HepG2 (cell line): ENCODE measurements at regions not wholly inside any gene's neighbourhood (a gene's known extent, or its start where the extent isn't known, plus 50 kb on each side); places are given as distances from the start of the nearest gene placed in this dataset.

Experiments
- ATAC-seq: fragments of 200-7000 bp; cut with Tn5 transposase; 3 replicates; pipeline ENCODE4 v1.9.1; 2020; ENCODE audit warnings: mild to moderate bottlenecking, moderate library complexity
- BruUV-seq: library from RNA; stranded (reverse); fragments of 400-500 nt; replicated peaks from 2 replicates; lab custom pipeline; 2021; lab: Mats Ljungman, UMichigan
- CTCF ChIA-PET: fragments of 300-600 bp; formaldehyde crosslinking; extraction: SDS; loops from one replicate; lab custom pipeline; 2021; ENCODE audit warnings: low total read pairs, inconsistent platforms, low intra/inter-chr PET ratio; lab: Yijun Ruan, JAX
- POLR2A ChIA-PET: fragments of 350-600 bp; sonication (Branson Sonifier 250); formaldehyde crosslinking; loops from one replicate; lab custom pipeline; 2020; ENCODE audit warnings: antibody characterized with exemption, inconsistent platforms; lab: Yijun Ruan, JAX
- DNase-seq: peaks from one replicate; pipeline ENCODE4 v3.0.0-alpha.2; 2015; ENCODE audit warnings: low spot score
- FAIRE-seq: peaks from 3 replicates; lab custom pipeline; 2011; peaks lifted over from hg19 to GRCh38; lab: Jason Lieb, UNC
- H2AFZ ChIP-seq: one replicate; pipeline ENCODE4 v1.6.1; 2011; ENCODE audit warnings: low read length, inconsistent platforms
- H3K27ac ChIP-seq: fragments of 300-600 bp; 3 replicates; pipeline ENCODE4 v1.8.0; 2011; ENCODE audit warnings: mixed run types, mild to moderate bottlenecking, mixed read lengths, low read length, inconsistent platforms; ENCODE audit not compliant: insufficient read depth; ENCODE audit errors: extremely low read length
- H3K27me3 ChIP-seq, 2 experiments: fragments of 200-600 bp in 1 of 2; 2 replicates in 1 of 2; 3 replicates in 1 of 2; pipeline versions ENCODE4 v1.6.0 to v1.8.0; 2011; ENCODE audit warnings: low read length in 2 of 2, mild to moderate bottlenecking in 2 of 2, moderate library complexity in 2 of 2, inconsistent platforms in 1 of 2; ENCODE audit not compliant: insufficient read depth in 2 of 2, control insufficient read depth in 1 of 2
- H3K36me3 ChIP-seq, 2 experiments: fragments of 200-600 bp in 1 of 2; replicated peaks in 1 of 2; 2 replicates in 1 of 2; 3 replicates in 1 of 2; pipeline versions ENCODE4 v1.5.1 to v1.8.0; 2011; ENCODE audit warnings: low read length in 2 of 2, inconsistent platforms in 1 of 2; ENCODE audit not compliant: insufficient read depth in 2 of 2, control insufficient read depth in 1 of 2
- H3K4me1 ChIP-seq: 2 replicates; pipeline ENCODE4 v1.5.1; 2012; ENCODE audit warnings: low read length, inconsistent platforms; ENCODE audit not compliant: insufficient read depth
- H3K4me2 ChIP-seq: 2 replicates; pipeline ENCODE4 v1.6.0; 2011; ENCODE audit warnings: low read depth, low read length, inconsistent platforms
- H3K4me3 ChIP-seq, 3 experiments: fragments of 200-600 bp in 1 of 3; sonication (generic), shearing (Covaris generic) in 1 of 3; replicated peaks in 1 of 3; 2 replicates each; pipeline ENCODE4 v1.5.1; 2011 to 2016; ENCODE audit warnings: low read length in 3 of 3, inconsistent platforms in 2 of 3, low read depth in 2 of 3, mild to moderate bottlenecking in 2 of 3, control low read depth in 1 of 3, mixed read lengths in 1 of 3; ENCODE audit not compliant: insufficient read depth in 1 of 3
- H3K79me2 ChIP-seq: one replicate; pipeline ENCODE4 v1.6.1; 2011; ENCODE audit warnings: low read length, inconsistent platforms; ENCODE audit not compliant: insufficient read depth
- H3K9ac ChIP-seq: 2 replicates; pipeline ENCODE4 v1.6.0; 2011; ENCODE audit warnings: mild to moderate bottlenecking, low read depth, low read length, inconsistent platforms; ENCODE audit not compliant: insufficient read depth
- H3K9me3 ChIP-seq: 2 replicates; pipeline ENCODE4 v1.5.1; 2012; ENCODE audit warnings: mild to moderate bottlenecking, low read length
- H4K20me1 ChIP-seq: 2 replicates; pipeline ENCODE4 v1.6.0; 2011; ENCODE audit warnings: inconsistent platforms, mild to moderate bottlenecking, low read length, moderate library complexity; ENCODE audit not compliant: insufficient read depth
- FIP1L1 ChIP-seq: fragments of 200-400 bp; formaldehyde crosslinking; IDR thresholded peaks from 2 replicates; pipeline ENCODE4 v1.6.1; 2018; ENCODE audit warnings: low read depth, mild to moderate bottlenecking, low read length, moderate library complexity, borderline replicate concordance; ENCODE audit not compliant: insufficient read depth
- FOXM1 ChIP-seq: sonication (generic); formaldehyde crosslinking; IDR thresholded peaks from 2 replicates; pipeline ENCODE4 v1.5.0; 2020; ENCODE audit warnings: missing genetic modification reagents
- ISX ChIP-seq: sonication (generic); formaldehyde crosslinking; conservative IDR thresholded peaks from 2 replicates; pipeline ENCODE4 v1.5.0; 2020; ENCODE audit warnings: missing genetic modification reagents
- KLF9 ChIP-seq: IDR thresholded peaks from 2 replicates; pipeline ENCODE4 v1.6.1; 2016; ENCODE audit warnings: low read depth
- LCORL ChIP-seq, 2 experiments: fragments of 450-650 bp in 1 of 2; sonication (generic) in 1 of 2; formaldehyde crosslinking in 1 of 2; IDR thresholded peaks; 2 replicates each; pipeline versions ENCODE4 v1.5.0 to v1.6.1; 2017 to 2020; ENCODE audit warnings: antibody characterized with exemption in 1 of 2, missing genetic modification reagents in 1 of 2
- SRY ChIP-seq: sonication (generic); formaldehyde crosslinking; IDR thresholded peaks from 2 replicates; pipeline ENCODE4 v1.8.0; 2022; ENCODE audit warnings: mild to moderate bottlenecking, missing genetic modification reagents
- ZBTB42 ChIP-seq: sonication (generic); formaldehyde crosslinking; IDR thresholded peaks from 2 replicates; pipeline ENCODE4 v1.5.0; 2020; ENCODE audit warnings: mild to moderate bottlenecking, missing genetic modification reagents
- ZNF451 ChIP-seq: sonication (generic); formaldehyde crosslinking; IDR thresholded peaks from 2 replicates; pipeline ENCODE4 v1.5.0; 2020; ENCODE audit warnings: mild to moderate bottlenecking, missing genetic modification reagents
- ZNF710 ChIP-seq: sonication (generic); formaldehyde crosslinking; IDR thresholded peaks from 2 replicates; pipeline ENCODE4 v1.5.0; 2020; ENCODE audit warnings: mild to moderate bottlenecking, missing genetic modification reagents, borderline replicate concordance
- ZNF772 ChIP-seq: sonication (generic); formaldehyde crosslinking; IDR thresholded peaks from 2 replicates; pipeline ENCODE4 v1.5.0; 2020; ENCODE audit warnings: mild to moderate bottlenecking, missing genetic modification reagents
- ZNF891 ChIP-seq: sonication (generic); formaldehyde crosslinking; IDR thresholded peaks from 2 replicates; pipeline ENCODE4 v1.5.0; 2020; ENCODE audit warnings: mild to moderate bottlenecking, missing genetic modification reagents
- ZSCAN22 ChIP-seq: sonication (generic); formaldehyde crosslinking; IDR thresholded peaks from 2 replicates; pipeline ENCODE4 v1.4.0; 2020; ENCODE audit warnings: mild to moderate bottlenecking, missing genetic modification reagents
- WGBS: methylation state at CpG from one replicate; pipeline ENCODE4 v1.1.6; 2017; ENCODE audit warnings: low lambda C conversion rate; 5-methylcytosine and 5-hydroxymethylcytosine counted together
- in situ Hi-C: cut with HindIII; loops from 2 replicates; pipeline ENCODE4 v1.10.0; 2017; ENCODE audit warnings: low pct_unique_long_range_greater_than_20kb; ENCODE audit not compliant: extremely low pct_ligation_motif_present
- intact Hi-C: fragments of 100-400 bp; cut with micrococcal nuclease; formaldehyde crosslinking; loops from one replicate; pipeline ENCODE4 v1.10.0; 2022; ENCODE audit not compliant: unreplicated experiment
- TF ChIP-seq, protein P1 (sequence below): sonication (generic); formaldehyde crosslinking; IDR thresholded peaks from 2 replicates; pipeline ENCODE4 v1.4.0; 2020; ENCODE audit warnings: missing genetic modification reagents
- TF ChIP-seq, protein P2 (sequence below): sonication (generic); formaldehyde crosslinking; IDR thresholded peaks from 2 replicates; pipeline ENCODE4 v1.8.0; 2022; ENCODE audit warnings: mild to moderate bottlenecking, missing genetic modification reagents, moderate library complexity
- TF ChIP-seq, protein P3 (sequence below): sonication (generic); formaldehyde crosslinking; IDR thresholded peaks from 2 replicates; pipeline ENCODE4 v1.8.1; 2023; ENCODE audit warnings: missing genetic modification reagents, inconsistent platforms, borderline replicate concordance

DNA sequence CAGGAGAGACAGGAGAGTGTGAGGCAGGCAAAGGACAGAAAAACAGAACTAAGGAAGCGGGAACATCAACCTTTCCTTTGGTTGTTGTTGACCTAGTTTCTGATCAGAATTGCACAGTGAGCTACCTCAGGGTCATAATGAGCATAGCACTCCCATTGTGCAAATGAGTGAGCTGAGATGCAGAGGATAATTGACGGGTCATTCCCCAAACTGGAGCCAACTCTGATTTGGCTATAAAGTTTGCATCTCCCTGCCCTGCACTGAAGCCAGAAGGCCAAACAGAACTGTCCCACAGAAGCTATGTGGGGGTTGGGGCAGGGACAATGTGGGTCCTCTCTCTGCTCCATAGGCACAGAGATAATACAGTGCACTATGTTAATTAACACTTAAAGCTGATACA lies 105.6 kb upstream of the KLHL14 start (continued):
- TF ChIP-seq, protein P1, sequence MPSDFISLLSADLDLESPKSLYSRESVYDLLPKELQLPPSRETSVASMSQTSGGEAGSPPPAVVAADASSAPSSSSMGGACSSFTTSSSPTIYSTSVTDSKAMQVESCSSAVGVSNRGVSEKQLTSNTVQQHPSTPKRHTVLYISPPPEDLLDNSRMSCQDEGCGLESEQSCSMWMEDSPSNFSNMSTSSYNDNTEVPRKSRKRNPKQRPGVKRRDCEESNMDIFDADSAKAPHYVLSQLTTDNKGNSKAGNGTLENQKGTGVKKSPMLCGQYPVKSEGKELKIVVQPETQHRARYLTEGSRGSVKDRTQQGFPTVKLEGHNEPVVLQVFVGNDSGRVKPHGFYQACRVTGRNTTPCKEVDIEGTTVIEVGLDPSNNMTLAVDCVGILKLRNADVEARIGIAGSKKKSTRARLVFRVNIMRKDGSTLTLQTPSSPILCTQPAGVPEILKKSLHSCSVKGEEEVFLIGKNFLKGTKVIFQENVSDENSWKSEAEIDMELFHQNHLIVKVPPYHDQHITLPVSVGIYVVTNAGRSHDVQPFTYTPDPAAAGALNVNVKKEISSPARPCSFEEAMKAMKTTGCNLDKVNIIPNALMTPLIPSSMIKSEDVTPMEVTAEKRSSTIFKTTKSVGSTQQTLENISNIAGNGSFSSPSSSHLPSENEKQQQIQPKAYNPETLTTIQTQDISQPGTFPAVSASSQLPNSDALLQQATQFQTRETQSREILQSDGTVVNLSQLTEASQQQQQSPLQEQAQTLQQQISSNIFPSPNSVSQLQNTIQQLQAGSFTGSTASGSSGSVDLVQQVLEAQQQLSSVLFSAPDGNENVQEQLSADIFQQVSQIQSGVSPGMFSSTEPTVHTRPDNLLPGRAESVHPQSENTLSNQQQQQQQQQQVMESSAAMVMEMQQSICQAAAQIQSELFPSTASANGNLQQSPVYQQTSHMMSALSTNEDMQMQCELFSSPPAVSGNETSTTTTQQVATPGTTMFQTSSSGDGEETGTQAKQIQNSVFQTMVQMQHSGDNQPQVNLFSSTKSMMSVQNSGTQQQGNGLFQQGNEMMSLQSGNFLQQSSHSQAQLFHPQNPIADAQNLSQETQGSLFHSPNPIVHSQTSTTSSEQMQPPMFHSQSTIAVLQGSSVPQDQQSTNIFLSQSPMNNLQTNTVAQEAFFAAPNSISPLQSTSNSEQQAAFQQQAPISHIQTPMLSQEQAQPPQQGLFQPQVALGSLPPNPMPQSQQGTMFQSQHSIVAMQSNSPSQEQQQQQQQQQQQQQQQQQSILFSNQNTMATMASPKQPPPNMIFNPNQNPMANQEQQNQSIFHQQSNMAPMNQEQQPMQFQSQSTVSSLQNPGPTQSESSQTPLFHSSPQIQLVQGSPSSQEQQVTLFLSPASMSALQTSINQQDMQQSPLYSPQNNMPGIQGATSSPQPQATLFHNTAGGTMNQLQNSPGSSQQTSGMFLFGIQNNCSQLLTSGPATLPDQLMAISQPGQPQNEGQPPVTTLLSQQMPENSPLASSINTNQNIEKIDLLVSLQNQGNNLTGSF (CRISPR knock-in tag) = no peak
- no peak for TF ChIP-seq ZNF451

GRCh38 chr18:32877371-32877770 lies 104.5 kb upstream of the KLHL14 start:
- Histone ChIP-seq H3K4me1 (no peaks in the 10 kb centered on the region), H4K20me1 (no peaks in the 10 kb centered on the region), H3K27ac (no peak overlapping the region), H3K4me3 (no peak overlapping the region), H3K79me2 (no peaks in the 10 kb centered on the region), H3K9me3 (no peaks in the 10 kb centered on the region), H3K4me2 (no peak overlapping the region), H2AFZ (no peak overlapping the region), H3K27me3 (peaks cover 0 to 9% of the 10 kb centered on the region in 2 experiments; a peak in 1 of 5 replicates), H3K36me3 (no peaks in the 10 kb centered on the region), H3K9ac (no peak overlapping the region)
- FAIRE-seq (no peak), ATAC-seq (no peak), DNase-seq (no peak)
- BruUV-seq = no TSS peak
- WGBS = 64% methylated on average over 5 of the region's 5 CpGs
- ChIA-PET POLR2A (no interaction called here), CTCF (no interaction called here)
- intact Hi-C loops (no loop called here), in situ Hi-C loops (no loop called here)
- TF ChIP-seq ZBTB42 = no peak
- no peak for TF ChIP-seq ISX (CRISPR knock-in tag)
- TF ChIP-seq ZSCAN22 (CRISPR knock-in tag) = no peak
- no peak for TF ChIP-seq KLF9 (CRISPR knock-in tag)
- TF ChIP-seq, protein P2, sequence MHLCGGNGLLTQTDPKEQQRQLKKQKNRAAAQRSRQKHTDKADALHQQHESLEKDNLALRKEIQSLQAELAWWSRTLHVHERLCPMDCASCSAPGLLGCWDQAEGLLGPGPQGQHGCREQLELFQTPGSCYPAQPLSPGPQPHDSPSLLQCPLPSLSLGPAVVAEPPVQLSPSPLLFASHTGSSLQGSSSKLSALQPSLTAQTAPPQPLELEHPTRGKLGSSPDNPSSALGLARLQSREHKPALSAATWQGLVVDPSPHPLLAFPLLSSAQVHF (CRISPR knock-in tag) = no peak
- no peak for TF ChIP-seq FIP1L1
- no peak for TF ChIP-seq ZNF891 (CRISPR knock-in tag)
- no peak for TF ChIP-seq SRY (CRISPR knock-in tag)
- TF ChIP-seq, protein P3, sequence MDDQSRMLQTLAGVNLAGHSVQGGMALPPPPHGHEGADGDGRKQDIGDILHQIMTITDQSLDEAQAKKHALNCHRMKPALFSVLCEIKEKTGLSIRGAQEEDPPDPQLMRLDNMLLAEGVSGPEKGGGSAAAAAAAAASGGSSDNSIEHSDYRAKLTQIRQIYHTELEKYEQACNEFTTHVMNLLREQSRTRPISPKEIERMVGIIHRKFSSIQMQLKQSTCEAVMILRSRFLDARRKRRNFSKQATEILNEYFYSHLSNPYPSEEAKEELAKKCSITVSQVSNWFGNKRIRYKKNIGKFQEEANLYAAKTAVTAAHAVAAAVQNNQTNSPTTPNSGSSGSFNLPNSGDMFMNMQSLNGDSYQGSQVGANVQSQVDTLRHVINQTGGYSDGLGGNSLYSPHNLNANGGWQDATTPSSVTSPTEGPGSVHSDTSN (CRISPR knock-in tag) = no peak
- no peak for TF ChIP-seq LCORL (IDR thresholded peaks at IDR 0.05)
- no peak for TF ChIP-seq LCORL (CRISPR knock-in tag; IDR thresholded peaks at IDR 0.05)
- no peak for TF ChIP-seq ZNF772 (CRISPR knock-in tag)
- no peak for TF ChIP-seq ZNF710 (CRISPR knock-in tag)
- TF ChIP-seq FOXM1 (CRISPR knock-in tag) = no peak
